SK-N-SH (cell line): ENCODE measurements at regions not wholly inside any gene's neighbourhood (a gene's known extent, or its start where the extent isn't known, plus 50 kb on each side); places are given as distances from the start of the nearest gene placed in this dataset.

ENCODE experiments used
- CTCF ChIA-PET: fragments of 300-600, 350-600 bp; formaldehyde crosslinking; extraction: SDS; loops from one replicate; lab custom pipeline; 2021; lab: Yijun Ruan, JAX
- POLR2A ChIA-PET: fragments of 350-600 bp; sonication (Branson Sonifier 250); formaldehyde crosslinking; extraction: SDS; loops from one replicate; lab custom pipeline; 2020; ENCODE audit warnings: antibody characterized with exemption, inconsistent platforms; lab: Yijun Ruan, JAX
- DNase-seq: peaks from one replicate; pipeline ENCODE4 v3.0.0; 2012
- H2AFZ ChIP-seq: fragments of 200-600 bp; sonication (generic); 2 replicates; pipeline ENCODE4 v1.8.1; 2016; ENCODE audit warnings: antibody characterized with exemption, mild to moderate bottlenecking, low read depth
- H3F3A ChIP-seq: fragments of 200-600 bp; sonication (generic); replicated peaks from 2 replicates; pipeline ENCODE3; 2016; ENCODE audit warnings: antibody characterized with exemption, mild to moderate bottlenecking; ENCODE audit not compliant: insufficient read depth
- H3K27ac ChIP-seq, 2 experiments: fragments of 200-500 bp in 1 of 2; fragments of 200-600 bp in 1 of 2; sonication (Bioruptor generic) in 1 of 2; sonication (generic), shearing (Covaris generic) in 1 of 2; 2 replicates each; pipeline versions ENCODE4 v1.5.1 to v1.6.1; 2014 to 2016; ENCODE audit warnings: low read depth in 2 of 2, inconsistent platforms in 1 of 2, low read length in 1 of 2, mild to moderate bottlenecking in 1 of 2, mixed read lengths in 1 of 2
- H3K27me3 ChIP-seq: fragments of 200-600 bp; sonication (generic), shearing (Covaris generic); 2 replicates; pipeline ENCODE4 v1.6.1; 2016; ENCODE audit warnings: mixed run types; ENCODE audit not compliant: insufficient read depth
- H3K36me3 ChIP-seq, 2 experiments: fragments of 200-500 bp in 1 of 2; fragments of 200-600 bp in 1 of 2; sonication (Bioruptor generic) in 1 of 2; sonication (generic) in 1 of 2; replicated peaks in 1 of 2; 2 replicates each; pipeline versions ENCODE3 to v1.5.1; 2014 to 2016; ENCODE audit warnings: low read length in 1 of 2, mild to moderate bottlenecking in 1 of 2; ENCODE audit not compliant: insufficient read depth in 2 of 2, control insufficient read depth in 1 of 2
- H3K4me1 ChIP-seq, 2 experiments: fragments of 200-500 bp in 1 of 2; fragments of 200-600 bp in 1 of 2; sonication (Bioruptor generic) in 1 of 2; sonication (generic), shearing (Covaris generic) in 1 of 2; 2 replicates each; pipeline versions ENCODE4 v1.5.1 to v1.6.1; 2014 to 2016; ENCODE audit warnings: low read depth in 1 of 2, low read length in 1 of 2, mixed run types in 1 of 2; ENCODE audit not compliant: insufficient read depth in 2 of 2, control insufficient read depth in 1 of 2
- H3K4me2 ChIP-seq: fragments of 200-600 bp; sonication (generic), shearing (Covaris generic); 2 replicates; pipeline ENCODE4 v1.6.1; 2017; ENCODE audit warnings: mixed run types
- H3K4me3 ChIP-seq, 2 experiments: fragments of 200-500 bp in 1 of 2; fragments of 200-600 bp in 1 of 2; sonication (Bioruptor generic) in 1 of 2; sonication (generic), shearing (Covaris generic) in 1 of 2; 2 replicates each; pipeline versions ENCODE4 v1.5.1 to v1.8.1; 2014 to 2016; ENCODE audit warnings: low read depth in 2 of 2, inconsistent platforms in 1 of 2, low read length in 1 of 2, mild to moderate bottlenecking in 1 of 2, mixed read lengths in 1 of 2, moderate library complexity in 1 of 2
- H3K79me2 ChIP-seq: fragments of 200-600 bp; sonication (generic); 2 replicates; pipeline ENCODE4 v1.8.1; 2017; ENCODE audit warnings: mild to moderate bottlenecking; ENCODE audit not compliant: insufficient read depth
- H3K9ac ChIP-seq: fragments of 200-600 bp; sonication (generic); 2 replicates; pipeline ENCODE4 v1.6.1; 2017; ENCODE audit warnings: mixed run types
- H3K9me2 ChIP-seq: fragments of 200-600 bp; sonication (generic); 2 replicates; pipeline ENCODE4 v1.6.1; 2017; ENCODE audit warnings: mixed run types
- H3K9me3 ChIP-seq: fragments of 200-600 bp; sonication (generic); 2 replicates; pipeline ENCODE4 v1.6.1; 2017; ENCODE audit warnings: mixed run types, mild to moderate bottlenecking, moderate library complexity
- H4K20me1 ChIP-seq: fragments of 200-600 bp; sonication (generic); 2 replicates; pipeline ENCODE4 v1.6.1; 2017; ENCODE audit warnings: mild to moderate bottlenecking, mixed run types; ENCODE audit not compliant: insufficient read depth
- CHD2 ChIP-seq: fragments of 150-350 bp; IDR thresholded peaks from 2 replicates; pipeline ENCODE4 v1.6.1; 2018; ENCODE audit warnings: low read length; ENCODE audit not compliant: partially characterized antibody
- ELF1 ChIP-seq: IDR thresholded peaks from 2 replicates; pipeline ENCODE4 v1.4.0; 2012
- EZH2phosphoT487 ChIP-seq: fragments of 200-600 bp; sonication (generic); IDR thresholded peaks from 2 replicates; pipeline ENCODE4 v1.6.1; 2017; ENCODE audit warnings: low read depth, mixed run types, mild to moderate bottlenecking, antibody characterized with exemption, moderate library complexity, borderline replicate concordance
- FOXM1 ChIP-seq: IDR thresholded peaks from 2 replicates; pipeline ENCODE4 v1.4.0; 2012; ENCODE audit warnings: low read depth, mild to moderate bottlenecking
- MEF2A ChIP-seq: IDR thresholded peaks from 2 replicates; pipeline ENCODE4 v1.4.0; 2012; ENCODE audit warnings: low read depth, borderline replicate concordance
- MXI1 ChIP-seq: IDR thresholded peaks from 2 replicates; pipeline ENCODE4 v1.6.1; 2012; ENCODE audit warnings: mild to moderate bottlenecking, low read depth, low read length, improper control_type of control experiment
- NFIC ChIP-seq: IDR thresholded peaks from 2 replicates; pipeline ENCODE4 v1.4.0; 2012; ENCODE audit warnings: borderline replicate concordance
- NRF1 ChIP-seq: IDR thresholded peaks from 2 replicates; pipeline ENCODE4 v1.6.1; 2012; ENCODE audit warnings: low read depth, mild to moderate bottlenecking, low read length
- PBX3 ChIP-seq: IDR thresholded peaks from 2 replicates; pipeline ENCODE4; 2012
- POLR2AphosphoS5 ChIP-seq: IDR thresholded peaks from 2 replicates; pipeline ENCODE4 v1.6.1; 2012; ENCODE audit warnings: low read depth, low read length
- RFX5 ChIP-seq: IDR thresholded peaks from 2 replicates; pipeline ENCODE4 v1.6.1; 2012; ENCODE audit warnings: mild to moderate bottlenecking, improper control_type of control experiment, low read length
- TEAD4 ChIP-seq: IDR thresholded peaks from 2 replicates; pipeline ENCODE4 v1.4.0; 2012; ENCODE audit warnings: mild to moderate bottlenecking, borderline replicate concordance; ENCODE audit not compliant: insufficient read depth
- YY1 ChIP-seq: IDR thresholded peaks from 2 replicates; pipeline ENCODE4 v1.4.0; 2012; ENCODE audit warnings: low read depth, mild to moderate bottlenecking
- ZBTB33 ChIP-seq: IDR thresholded peaks from 2 replicates; pipeline ENCODE4 v1.4.0; 2012; ENCODE audit warnings: low read depth, borderline replicate concordance
- WGBS: methylation state at CpG from one replicate; pipeline ENCODE4 v1.1.6; 2017; ENCODE audit warnings: low lambda C conversion rate; 5-methylcytosine and 5-hydroxymethylcytosine counted together

GRCh38 chr3:165669504-165669903 lies 167.7 kb downstream of the BCHE start:
- no peaks in the 10 kb centered on the region for H4K20me1 ChIP-seq
- H3F3A ChIP-seq: no peaks in the 10 kb centered on the region
- no peaks in the 10 kb centered on the region for H3K4me1 ChIP-seq
- no peak overlapping the region for H3K4me3 ChIP-seq
- H3K9me3 ChIP-seq: no peaks in the 10 kb centered on the region
- H3K27me3 ChIP-seq: peaks cover 9% of the 10 kb centered on the region; the same call in 1 of the 2 replicates
- DNase-seq: no peak
- ChIA-PET POLR2A (no interaction called here), CTCF (no interaction called here)
- H2AFZ ChIP-seq: no peak overlapping the region
- TF ChIP-seq MEF2A (no peak), TEAD4 (no peak), FOXM1 (no peak), MXI1 (no peak), CHD2 (no peak), RFX5 (no peak), PBX3 (no peak), ELF1 (no peak), NFIC (no peak), POLR2AphosphoS5 (no peak), YY1 (no peak), EZH2phosphoT487 (no peak)
- no peaks in the 10 kb centered on the region for H3K36me3 ChIP-seq
- H3K4me2 ChIP-seq: no peak overlapping the region
- H3K27ac ChIP-seq: no peak overlapping the region
- H3K79me2 ChIP-seq: no peaks in the 10 kb centered on the region
- H3K9ac ChIP-seq: no peak overlapping the region
- H3K9me2 ChIP-seq: no peaks in the 10 kb centered on the region

- Histone ChIP-seq H2AFZ (no peak overlapping the region), H3K9me3 (no peaks in the 10 kb centered on the region), H3K9ac (no peak overlapping the region), H3K79me2 (no peaks in the 10 kb centered on the region), H3K4me2 (no peak overlapping the region), H3K27ac (no peak overlapping the region), H3K4me3 (no peak overlapping the region), H3K36me3 (no peaks in the 10 kb centered on the region), H3K4me1 (no peaks in the 10 kb centered on the region), H3K9me2 (no peaks in the 10 kb centered on the region), H3K27me3 (peaks cover 9% of the 10 kb centered on the region; the same call in 1 of the 2 replicates), H4K20me1 (no peaks in the 10 kb centered on the region), H3F3A (no peaks in the 10 kb centered on the region)
- CTCF ChIA-PET: no interaction called here
- TF ChIP-seq ZBTB33 (no peak), NRF1 (no peak)
- DNase-seq: no peak
- POLR2A ChIA-PET: no interaction called here
- WGBS: 26% methylated on average over 2 of the region's 2 CpGs
Observed at GRCh38 chr3:165667676-165668075, 169.5 kb downstream of the BCHE start.
